HepG2 (cell line): ENCODE measurements at regions not wholly inside any gene's neighbourhood (a gene's known extent, or its start where the extent isn't known, plus 50 kb on each side); places are given as distances from the start of the nearest gene placed in this dataset.

Experiments
- AGO1 ChIP-seq: fragments of 200-400 bp; formaldehyde crosslinking; IDR thresholded peaks from 2 replicates; pipeline ENCODE4 v1.6.1; 2017; ENCODE audit warnings: mild to moderate bottlenecking, low read depth, low read length, moderate library complexity; ENCODE audit not compliant: poor library complexity, severe bottlenecking
- HMGA1 ChIP-seq: sonication (generic); formaldehyde crosslinking; conservative IDR thresholded peaks from 2 replicates; pipeline ENCODE4 v1.4.0; 2020; ENCODE audit warnings: missing genetic modification reagents
- ISX ChIP-seq: sonication (generic); formaldehyde crosslinking; conservative IDR thresholded peaks from 2 replicates; pipeline ENCODE4 v1.5.0; 2020; ENCODE audit warnings: missing genetic modification reagents
- KMT2B ChIP-seq: IDR thresholded peaks from 2 replicates; pipeline ENCODE4 v1.6.1; 2016; ENCODE audit warnings: missing genetic modification reagents, missing compliant biosample characterization
- MAFF ChIP-seq: IDR thresholded peaks from 2 replicates; pipeline ENCODE4 v1.6.1; 2011; ENCODE audit warnings: low read depth, low read length, improper control_type of control experiment
- RFX1 ChIP-seq: fragments of 450-650 bp; IDR thresholded peaks from 2 replicates; pipeline ENCODE4 v1.6.1; 2017
- ZBTB37 ChIP-seq: sonication (generic); formaldehyde crosslinking; IDR thresholded peaks from 2 replicates; pipeline ENCODE4 v1.4.0; 2020; ENCODE audit warnings: mild to moderate bottlenecking, missing genetic modification reagents
- ZNF501 ChIP-seq: sonication (generic); formaldehyde crosslinking; IDR thresholded peaks from 2 replicates; pipeline ENCODE4 v1.5.1; 2020; ENCODE audit warnings: mild to moderate bottlenecking, moderate library complexity, missing genetic modification reagents
- ZNF557 ChIP-seq: sonication (generic); formaldehyde crosslinking; IDR thresholded peaks from 2 replicates; pipeline ENCODE4 v1.4.0; 2020; ENCODE audit warnings: missing genetic modification reagents
- ZNF558 ChIP-seq: sonication (generic); formaldehyde crosslinking; IDR thresholded peaks from 2 replicates; pipeline ENCODE4 v1.9.0; 2022; ENCODE audit warnings: mild to moderate bottlenecking, missing genetic modification reagents, borderline replicate concordance
- ZNF737 ChIP-seq: sonication (generic); formaldehyde crosslinking; IDR thresholded peaks from 2 replicates; pipeline ENCODE4 v1.5.0; 2020; ENCODE audit warnings: missing genetic modification reagents, mild to moderate bottlenecking, borderline replicate concordance
- TF ChIP-seq, protein P1 (sequence below): sonication (generic); formaldehyde crosslinking; IDR thresholded peaks from one replicate; pipeline ENCODE4 v1.5.1; 2020; ENCODE audit warnings: mild to moderate bottlenecking, missing genetic modification reagents; ENCODE audit errors: not compliant biosample characterization
- TF ChIP-seq, protein P2 (sequence below): sonication (generic); formaldehyde crosslinking; IDR thresholded peaks from 2 replicates; pipeline ENCODE4 v1.4.0; 2020; ENCODE audit warnings: missing genetic modification reagents; ENCODE audit errors: not compliant biosample characterization
- TF ChIP-seq, protein P3 (sequence below), 2 experiments: fragments of 450-650 bp in 1 of 2; sonication (generic) in 1 of 2; formaldehyde crosslinking; IDR thresholded peaks; 2 replicates each; pipeline versions ENCODE4 v1.5.0 to v1.8.0; 2020 to 2022; ENCODE audit warnings: mild to moderate bottlenecking in 1 of 2, missing genetic modification reagents in 1 of 2
- TF ChIP-seq, protein P4 (sequence below): sonication (generic); formaldehyde crosslinking; IDR thresholded peaks from 2 replicates; pipeline ENCODE4 v1.4.0; 2020; ENCODE audit warnings: missing genetic modification reagents, mild to moderate bottlenecking, borderline replicate concordance

- TF ChIP-seq, protein P1, sequence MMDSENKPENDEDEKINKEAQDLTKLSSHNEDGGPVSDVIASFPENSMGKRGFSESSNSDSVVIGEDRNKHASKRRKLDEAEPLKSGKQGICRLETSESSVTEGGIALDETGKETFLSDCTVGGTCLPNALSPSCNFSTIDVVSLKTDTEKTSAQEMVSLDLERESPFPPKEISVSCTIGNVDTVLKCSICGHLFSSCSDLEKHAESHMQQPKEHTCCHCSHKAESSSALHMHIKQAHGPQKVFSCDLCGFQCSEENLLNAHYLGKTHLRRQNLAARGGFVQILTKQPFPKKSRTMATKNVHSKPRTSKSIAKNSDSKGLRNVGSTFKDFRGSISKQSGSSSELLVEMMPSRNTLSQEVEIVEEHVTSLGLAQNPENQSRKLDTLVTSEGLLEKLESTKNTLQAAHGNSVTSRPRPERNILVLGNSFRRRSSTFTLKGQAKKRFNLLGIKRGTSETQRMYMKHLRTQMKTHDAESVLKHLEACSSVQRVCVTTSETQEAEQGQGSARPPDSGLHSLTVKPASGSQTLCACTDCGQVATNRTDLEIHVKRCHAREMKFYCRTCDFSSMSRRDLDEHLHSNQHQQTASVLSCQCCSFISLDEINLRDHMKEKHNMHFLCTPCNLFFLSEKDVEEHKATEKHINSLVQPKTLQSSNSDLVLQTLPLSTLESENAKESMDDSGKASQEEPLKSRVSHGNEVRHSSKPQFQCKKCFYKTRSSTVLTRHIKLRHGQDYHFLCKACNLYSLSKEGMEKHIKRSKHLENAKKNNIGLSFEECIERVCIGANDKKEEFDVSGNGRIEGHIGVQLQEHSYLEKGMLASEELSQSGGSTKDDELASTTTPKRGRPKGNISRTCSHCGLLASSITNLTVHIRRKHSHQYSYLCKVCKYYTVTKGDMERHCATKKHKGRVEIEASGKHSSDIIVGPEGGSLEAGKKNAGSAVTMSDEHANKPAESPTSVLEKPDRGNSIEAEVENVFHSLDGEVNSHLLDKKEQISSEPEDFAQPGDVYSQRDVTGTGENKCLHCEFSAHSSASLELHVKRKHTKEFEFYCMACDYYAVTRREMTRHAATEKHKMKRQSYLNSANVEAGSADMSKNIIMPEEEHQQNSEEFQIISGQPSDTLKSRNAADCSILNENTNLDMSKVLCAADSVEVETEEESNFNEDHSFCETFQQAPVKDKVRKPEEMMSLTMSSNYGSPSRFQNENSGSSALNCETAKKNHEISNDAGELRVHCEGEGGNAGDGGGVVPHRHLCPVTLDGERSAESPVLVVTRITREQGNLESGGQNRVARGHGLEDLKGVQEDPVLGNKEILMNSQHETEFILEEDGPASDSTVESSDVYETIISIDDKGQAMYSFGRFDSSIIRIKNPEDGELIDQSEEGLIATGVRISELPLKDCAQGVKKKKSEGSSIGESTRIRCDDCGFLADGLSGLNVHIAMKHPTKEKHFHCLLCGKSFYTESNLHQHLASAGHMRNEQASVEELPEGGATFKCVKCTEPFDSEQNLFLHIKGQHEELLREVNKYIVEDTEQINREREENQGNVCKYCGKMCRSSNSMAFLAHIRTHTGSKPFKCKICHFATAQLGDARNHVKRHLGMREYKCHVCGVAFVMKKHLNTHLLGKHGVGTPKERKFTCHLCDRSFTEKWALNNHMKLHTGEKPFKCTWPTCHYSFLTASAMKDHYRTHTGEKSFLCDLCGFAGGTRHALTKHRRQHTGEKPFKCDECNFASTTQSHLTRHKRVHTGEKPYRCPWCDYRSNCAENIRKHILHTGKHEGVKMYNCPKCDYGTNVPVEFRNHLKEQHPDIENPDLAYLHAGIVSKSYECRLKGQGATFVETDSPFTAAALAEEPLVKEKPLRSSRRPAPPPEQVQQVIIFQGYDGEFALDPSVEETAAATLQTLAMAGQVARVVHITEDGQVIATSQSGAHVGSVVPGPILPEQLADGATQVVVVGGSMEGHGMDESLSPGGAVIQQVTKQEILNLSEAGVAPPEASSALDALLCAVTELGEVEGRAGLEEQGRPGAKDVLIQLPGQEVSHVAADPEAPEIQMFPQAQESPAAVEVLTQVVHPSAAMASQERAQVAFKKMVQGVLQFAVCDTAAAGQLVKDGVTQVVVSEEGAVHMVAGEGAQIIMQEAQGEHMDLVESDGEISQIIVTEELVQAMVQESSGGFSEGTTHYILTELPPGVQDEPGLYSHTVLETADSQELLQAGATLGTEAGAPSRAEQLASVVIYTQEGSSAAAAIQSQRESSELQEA (CRISPR knock-in tag), result no peak
- TF ChIP-seq ZNF737 (CRISPR knock-in tag) (no peak), KMT2B (CRISPR knock-in tag) (no peak), ZBTB37 (CRISPR knock-in tag) (no peak), ZNF557 (no peak), MAFF (peak; percentile 84), ZNF558 (CRISPR knock-in tag) (no peak), HMGA1 (no peak), ISX (CRISPR knock-in tag) (no peak), AGO1 (no peak), RFX1 (no peak), ZNF501 (CRISPR knock-in tag) (0 out of 2 replicates have a peak, but pooled peaks have one; percentile 37)
- TF ChIP-seq, protein P2, sequence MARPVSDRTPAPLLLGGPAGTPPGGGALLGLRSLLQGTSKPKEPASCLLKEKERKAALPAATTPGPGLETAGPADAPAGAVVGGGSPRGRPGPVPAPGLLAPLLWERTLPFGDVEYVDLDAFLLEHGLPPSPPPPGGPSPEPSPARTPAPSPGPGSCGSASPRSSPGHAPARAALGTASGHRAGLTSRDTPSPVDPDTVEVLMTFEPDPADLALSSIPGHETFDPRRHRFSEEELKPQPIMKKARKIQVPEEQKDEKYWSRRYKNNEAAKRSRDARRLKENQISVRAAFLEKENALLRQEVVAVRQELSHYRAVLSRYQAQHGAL (CRISPR knock-in tag), result no peak
- TF ChIP-seq, protein P3, sequence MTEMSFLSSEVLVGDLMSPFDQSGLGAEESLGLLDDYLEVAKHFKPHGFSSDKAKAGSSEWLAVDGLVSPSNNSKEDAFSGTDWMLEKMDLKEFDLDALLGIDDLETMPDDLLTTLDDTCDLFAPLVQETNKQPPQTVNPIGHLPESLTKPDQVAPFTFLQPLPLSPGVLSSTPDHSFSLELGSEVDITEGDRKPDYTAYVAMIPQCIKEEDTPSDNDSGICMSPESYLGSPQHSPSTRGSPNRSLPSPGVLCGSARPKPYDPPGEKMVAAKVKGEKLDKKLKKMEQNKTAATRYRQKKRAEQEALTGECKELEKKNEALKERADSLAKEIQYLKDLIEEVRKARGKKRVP (CRISPR knock-in tag; IDR thresholded peaks at IDR 0.05), result no peak
- TF ChIP-seq, protein P4, sequence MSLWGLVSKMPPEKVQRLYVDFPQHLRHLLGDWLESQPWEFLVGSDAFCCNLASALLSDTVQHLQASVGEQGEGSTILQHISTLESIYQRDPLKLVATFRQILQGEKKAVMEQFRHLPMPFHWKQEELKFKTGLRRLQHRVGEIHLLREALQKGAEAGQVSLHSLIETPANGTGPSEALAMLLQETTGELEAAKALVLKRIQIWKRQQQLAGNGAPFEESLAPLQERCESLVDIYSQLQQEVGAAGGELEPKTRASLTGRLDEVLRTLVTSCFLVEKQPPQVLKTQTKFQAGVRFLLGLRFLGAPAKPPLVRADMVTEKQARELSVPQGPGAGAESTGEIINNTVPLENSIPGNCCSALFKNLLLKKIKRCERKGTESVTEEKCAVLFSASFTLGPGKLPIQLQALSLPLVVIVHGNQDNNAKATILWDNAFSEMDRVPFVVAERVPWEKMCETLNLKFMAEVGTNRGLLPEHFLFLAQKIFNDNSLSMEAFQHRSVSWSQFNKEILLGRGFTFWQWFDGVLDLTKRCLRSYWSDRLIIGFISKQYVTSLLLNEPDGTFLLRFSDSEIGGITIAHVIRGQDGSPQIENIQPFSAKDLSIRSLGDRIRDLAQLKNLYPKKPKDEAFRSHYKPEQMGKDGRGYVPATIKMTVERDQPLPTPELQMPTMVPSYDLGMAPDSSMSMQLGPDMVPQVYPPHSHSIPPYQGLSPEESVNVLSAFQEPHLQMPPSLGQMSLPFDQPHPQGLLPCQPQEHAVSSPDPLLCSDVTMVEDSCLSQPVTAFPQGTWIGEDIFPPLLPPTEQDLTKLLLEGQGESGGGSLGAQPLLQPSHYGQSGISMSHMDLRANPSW (CRISPR knock-in tag), result no peak
Observed at GRCh38 chr7:138387755-138388475, 72.1 kb upstream of the TRIM24 start (continued).
